ENCODE measurements at regions not wholly inside any gene's neighbourhood (a gene's known extent, or its start where the extent isn't known, plus 50 kb on each side); places are given as distances from the start of the nearest gene placed in this dataset.

DNA sequence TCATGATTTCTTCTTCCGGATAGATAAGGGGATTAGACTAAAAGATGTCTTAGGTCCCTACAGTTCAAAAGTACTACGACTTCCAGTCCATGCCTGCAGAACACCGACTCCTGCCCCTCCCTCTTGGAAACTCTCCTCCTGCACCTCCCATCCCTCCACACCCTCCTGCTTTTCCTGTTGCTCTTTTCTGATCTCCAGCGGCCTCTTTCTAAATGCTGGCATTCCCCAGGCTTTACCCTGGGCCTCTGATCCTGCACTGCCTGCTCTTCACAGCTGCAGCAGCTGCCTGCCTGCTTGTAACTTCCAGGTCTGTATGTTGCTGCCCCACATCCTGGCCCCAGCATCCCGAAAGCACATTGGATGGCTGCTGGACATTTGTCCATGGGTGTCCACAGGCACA is 154.2 kb downstream of the KCNJ12 start:
- TF ChIP-seq ZNF324 (tag by site-specific recombination; IDR thresholded peaks at IDR 0.05) (no peak), SP2 (tag by site-specific recombination; IDR thresholded peaks at IDR 0.05) (no peak), PRDM4 (tag by site-specific recombination; IDR thresholded peaks at IDR 0.05) (no peak), PATZ1 (tag by site-specific recombination; IDR thresholded peaks at IDR 0.05) (no peak), ELK4 (IDR thresholded peaks at IDR 0.05; ENCODE audit: borderline replicate concordance, low read depth, low read length) (no peak), ZNF792 (tag by site-specific recombination; IDR thresholded peaks at IDR 0.05) (no peak), ZNF366 (tag by site-specific recombination; conservative IDR thresholded peaks at IDR 0.05) (no peak), ZNF121 (tag by site-specific recombination; IDR thresholded peaks at IDR 0.05) (no peak), ZNF571 (tag by site-specific recombination; IDR thresholded peaks at IDR 0.05) (no peak), ZNF16 (tag by site-specific recombination; IDR thresholded peaks at IDR 0.05; ENCODE audit: low read depth) (no peak)
- TF ChIP-seq, protein P1, sequence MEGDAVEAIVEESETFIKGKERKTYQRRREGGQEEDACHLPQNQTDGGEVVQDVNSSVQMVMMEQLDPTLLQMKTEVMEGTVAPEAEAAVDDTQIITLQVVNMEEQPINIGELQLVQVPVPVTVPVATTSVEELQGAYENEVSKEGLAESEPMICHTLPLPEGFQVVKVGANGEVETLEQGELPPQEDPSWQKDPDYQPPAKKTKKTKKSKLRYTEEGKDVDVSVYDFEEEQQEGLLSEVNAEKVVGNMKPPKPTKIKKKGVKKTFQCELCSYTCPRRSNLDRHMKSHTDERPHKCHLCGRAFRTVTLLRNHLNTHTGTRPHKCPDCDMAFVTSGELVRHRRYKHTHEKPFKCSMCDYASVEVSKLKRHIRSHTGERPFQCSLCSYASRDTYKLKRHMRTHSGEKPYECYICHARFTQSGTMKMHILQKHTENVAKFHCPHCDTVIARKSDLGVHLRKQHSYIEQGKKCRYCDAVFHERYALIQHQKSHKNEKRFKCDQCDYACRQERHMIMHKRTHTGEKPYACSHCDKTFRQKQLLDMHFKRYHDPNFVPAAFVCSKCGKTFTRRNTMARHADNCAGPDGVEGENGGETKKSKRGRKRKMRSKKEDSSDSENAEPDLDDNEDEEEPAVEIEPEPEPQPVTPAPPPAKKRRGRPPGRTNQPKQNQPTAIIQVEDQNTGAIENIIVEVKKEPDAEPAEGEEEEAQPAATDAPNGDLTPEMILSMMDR (tag by site-specific recombination; IDR thresholded peaks at IDR 0.05), result no peak
- TF ChIP-seq, protein P2, sequence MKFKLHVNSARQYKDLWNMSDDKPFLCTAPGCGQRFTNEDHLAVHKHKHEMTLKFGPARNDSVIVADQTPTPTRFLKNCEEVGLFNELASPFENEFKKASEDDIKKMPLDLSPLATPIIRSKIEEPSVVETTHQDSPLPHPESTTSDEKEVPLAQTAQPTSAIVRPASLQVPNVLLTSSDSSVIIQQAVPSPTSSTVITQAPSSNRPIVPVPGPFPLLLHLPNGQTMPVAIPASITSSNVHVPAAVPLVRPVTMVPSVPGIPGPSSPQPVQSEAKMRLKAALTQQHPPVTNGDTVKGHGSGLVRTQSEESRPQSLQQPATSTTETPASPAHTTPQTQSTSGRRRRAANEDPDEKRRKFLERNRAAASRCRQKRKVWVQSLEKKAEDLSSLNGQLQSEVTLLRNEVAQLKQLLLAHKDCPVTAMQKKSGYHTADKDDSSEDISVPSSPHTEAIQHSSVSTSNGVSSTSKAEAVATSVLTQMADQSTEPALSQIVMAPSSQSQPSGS (tag by site-specific recombination; IDR thresholded peaks at IDR 0.05; ENCODE audit: low read depth), result no peak
- TF ChIP-seq, protein P3, sequence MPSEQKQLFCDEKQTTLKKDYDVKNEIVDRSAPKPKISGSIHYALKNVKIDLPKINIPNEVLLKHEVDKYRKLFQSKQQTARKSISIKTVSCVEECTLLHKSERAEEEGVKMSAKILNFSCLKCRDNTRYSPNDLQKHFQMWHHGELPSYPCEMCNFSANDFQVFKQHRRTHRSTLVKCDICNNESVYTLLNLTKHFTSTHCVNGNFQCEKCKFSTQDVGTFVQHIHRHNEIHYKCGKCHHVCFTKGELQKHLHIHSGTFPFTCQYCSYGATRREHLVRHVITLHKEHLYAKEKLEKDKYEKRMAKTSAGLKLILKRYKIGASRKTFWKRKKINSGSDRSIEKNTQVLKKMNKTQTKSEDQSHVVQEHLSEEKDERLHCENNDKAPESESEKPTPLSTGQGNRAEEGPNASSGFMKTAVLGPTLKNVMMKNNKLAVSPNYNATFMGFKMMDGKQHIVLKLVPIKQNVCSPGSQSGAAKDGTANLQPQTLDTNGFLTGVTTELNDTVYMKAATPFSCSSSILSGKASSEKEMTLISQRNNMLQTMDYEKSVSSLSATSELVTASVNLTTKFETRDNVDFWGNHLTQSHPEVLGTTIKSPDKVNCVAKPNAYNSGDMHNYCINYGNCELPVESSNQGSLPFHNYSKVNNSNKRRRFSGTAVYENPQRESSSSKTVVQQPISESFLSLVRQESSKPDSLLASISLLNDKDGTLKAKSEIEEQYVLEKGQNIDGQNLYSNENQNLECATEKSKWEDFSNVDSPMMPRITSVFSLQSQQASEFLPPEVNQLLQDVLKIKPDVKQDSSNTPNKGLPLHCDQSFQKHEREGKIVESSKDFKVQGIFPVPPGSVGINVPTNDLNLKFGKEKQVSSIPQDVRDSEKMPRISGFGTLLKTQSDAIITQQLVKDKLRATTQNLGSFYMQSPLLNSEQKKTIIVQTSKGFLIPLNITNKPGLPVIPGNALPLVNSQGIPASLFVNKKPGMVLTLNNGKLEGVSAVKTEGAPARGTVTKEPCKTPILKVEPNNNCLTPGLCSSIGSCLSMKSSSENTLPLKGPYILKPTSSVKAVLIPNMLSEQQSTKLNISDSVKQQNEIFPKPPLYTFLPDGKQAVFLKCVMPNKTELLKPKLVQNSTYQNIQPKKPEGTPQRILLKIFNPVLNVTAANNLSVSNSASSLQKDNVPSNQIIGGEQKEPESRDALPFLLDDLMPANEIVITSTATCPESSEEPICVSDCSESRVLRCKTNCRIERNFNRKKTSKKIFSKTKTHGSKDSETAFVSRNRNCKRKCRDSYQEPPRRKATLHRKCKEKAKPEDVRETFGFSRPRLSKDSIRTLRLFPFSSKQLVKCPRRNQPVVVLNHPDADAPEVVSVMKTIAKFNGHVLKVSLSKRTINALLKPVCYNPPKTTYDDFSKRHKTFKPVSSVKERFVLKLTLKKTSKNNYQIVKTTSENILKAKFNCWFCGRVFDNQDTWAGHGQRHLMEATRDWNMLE (tag by site-specific recombination; conservative IDR thresholded peaks at IDR 0.05; ENCODE audit: low read depth), result no peak
- TF ChIP-seq, protein P4, sequence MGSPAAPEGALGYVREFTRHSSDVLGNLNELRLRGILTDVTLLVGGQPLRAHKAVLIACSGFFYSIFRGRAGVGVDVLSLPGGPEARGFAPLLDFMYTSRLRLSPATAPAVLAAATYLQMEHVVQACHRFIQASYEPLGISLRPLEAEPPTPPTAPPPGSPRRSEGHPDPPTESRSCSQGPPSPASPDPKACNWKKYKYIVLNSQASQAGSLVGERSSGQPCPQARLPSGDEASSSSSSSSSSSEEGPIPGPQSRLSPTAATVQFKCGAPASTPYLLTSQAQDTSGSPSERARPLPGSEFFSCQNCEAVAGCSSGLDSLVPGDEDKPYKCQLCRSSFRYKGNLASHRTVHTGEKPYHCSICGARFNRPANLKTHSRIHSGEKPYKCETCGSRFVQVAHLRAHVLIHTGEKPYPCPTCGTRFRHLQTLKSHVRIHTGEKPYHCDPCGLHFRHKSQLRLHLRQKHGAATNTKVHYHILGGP (tag by site-specific recombination; IDR thresholded peaks at IDR 0.05), result no peak

All from HEK293 (cell line).